ENCODE measurements at regions not wholly inside any gene's neighbourhood (a gene's known extent, or its start where the extent isn't known, plus 50 kb on each side); places are given as distances from the start of the nearest gene placed in this dataset.

- no peaks in the 10 kb centered on the region for H3K27me3 ChIP-seq (ENCODE audit: control insufficient read depth, insufficient read depth, low read length)
- H3K27ac ChIP-seq (ENCODE audit: low read length), result no peak overlapping the region
- ATAC-seq, result no peak
- ChIA-PET POLR2A (no interaction called here), CTCF (no interaction called here)
- in situ Hi-C loops (cut with HindIII; ENCODE audit: low pct_unique_long_range_greater_than_20kb, low sequenced_read_pairs), result no loop called here
- no peak for DNase-seq (ENCODE audit: low read depth, low spot score)
- no TSS peak for BruUV-seq (replicated peaks)
- TF ChIP-seq CTCF (IDR thresholded peaks at IDR 0.05) (no peak), TCF7L2 (IDR thresholded peaks at IDR 0.05; ENCODE audit: low read depth, low read length) (no peak), REST (IDR thresholded peaks at IDR 0.05; ENCODE audit: insufficient read depth in 1 of 2, low read depth in 2 of 2, low read length in 1 of 2) (no peak), POLR2AphosphoS5 (IDR thresholded peaks at IDR 0.05; ENCODE audit: low read depth, low read length) (no peak), SIN3A (IDR thresholded peaks at IDR 0.05; ENCODE audit: borderline replicate concordance, insufficient read depth, low read depth, low read length) (no peak)
- intact Hi-C loops (cut with micrococcal nuclease; ENCODE audit: unreplicated experiment), result no loop called here
- H3K4me3 ChIP-seq (ENCODE audit: low read depth in 2 of 2, low read length in 2 of 2), result no peak overlapping the region
- no peaks in the 10 kb centered on the region for H3K4me1 ChIP-seq (ENCODE audit: control insufficient read depth, insufficient read depth, low read length)
- no peaks in the 10 kb centered on the region for H3K9me3 ChIP-seq (ENCODE audit: control insufficient read depth, insufficient read depth, low read depth, low read length)
- H3K36me3 ChIP-seq (ENCODE audit: control insufficient read depth, insufficient read depth, low read length), result no peaks in the 10 kb centered on the region
These were observed 92.0 kb upstream of the FAM13C start for GRCh38 chr10:59454171-59454919.

GRCh38 chr10:59448616-59449015, 86.3 kb upstream of the FAM13C start:
- no peak for ATAC-seq
- Histone ChIP-seq H3K36me3 (ENCODE audit: control insufficient read depth, insufficient read depth, low read length) (no peaks in the 10 kb centered on the region), H3K9me3 (ENCODE audit: control insufficient read depth, insufficient read depth, low read depth, low read length) (no peaks in the 10 kb centered on the region), H3K27me3 (ENCODE audit: control insufficient read depth, insufficient read depth, low read length) (no peaks in the 10 kb centered on the region), H3K4me3 (ENCODE audit: low read depth in 2 of 2, low read length in 2 of 2) (no peak overlapping the region), H3K4me1 (ENCODE audit: control insufficient read depth, insufficient read depth, low read length) (no peaks in the 10 kb centered on the region), H3K27ac (ENCODE audit: low read length) (no peak overlapping the region)
- ChIA-PET CTCF (no interaction called here), POLR2A (no interaction called here)
- in situ Hi-C loops (cut with HindIII; ENCODE audit: low pct_unique_long_range_greater_than_20kb, low sequenced_read_pairs), result no loop called here
- no peak for TF ChIP-seq REST (IDR thresholded peaks at IDR 0.05; ENCODE audit: insufficient read depth in 1 of 2, low read depth in 2 of 2, low read length in 1 of 2)
- no peak for TF ChIP-seq TCF7L2 (IDR thresholded peaks at IDR 0.05; ENCODE audit: low read depth, low read length)
- no peak for TF ChIP-seq POLR2AphosphoS5 (IDR thresholded peaks at IDR 0.05; ENCODE audit: low read depth, low read length)
- no peak for TF ChIP-seq CTCF (IDR thresholded peaks at IDR 0.05)
- TF ChIP-seq SIN3A (IDR thresholded peaks at IDR 0.05; ENCODE audit: borderline replicate concordance, insufficient read depth, low read depth, low read length), result no peak
- no TSS peak for BruUV-seq (replicated peaks)
- intact Hi-C loops (cut with micrococcal nuclease; ENCODE audit: unreplicated experiment), result no loop called here
- no peak for DNase-seq (ENCODE audit: low read depth, low spot score)

Data from Panc1 (cell line).